GM18867 (cell line): ENCODE measurements at regions not wholly inside any gene's neighbourhood (a gene's known extent, or its start where the extent isn't known, plus 50 kb on each side); places are given as distances from the start of the nearest gene placed in this dataset.

Experiments
- ATAC-seq: cut with Tn5 transposase; IDR thresholded peaks from one replicate; pipeline ENCODE4 v1.9.1; 2021; ENCODE audit warnings: mild to moderate bottlenecking, moderate library complexity; ENCODE audit not compliant: unreplicated experiment

GRCh38 chr12:127075981-127076380 lies 1191.0 kb upstream of the TMEM132C start:
- no peak for ATAC-seq

DNA sequence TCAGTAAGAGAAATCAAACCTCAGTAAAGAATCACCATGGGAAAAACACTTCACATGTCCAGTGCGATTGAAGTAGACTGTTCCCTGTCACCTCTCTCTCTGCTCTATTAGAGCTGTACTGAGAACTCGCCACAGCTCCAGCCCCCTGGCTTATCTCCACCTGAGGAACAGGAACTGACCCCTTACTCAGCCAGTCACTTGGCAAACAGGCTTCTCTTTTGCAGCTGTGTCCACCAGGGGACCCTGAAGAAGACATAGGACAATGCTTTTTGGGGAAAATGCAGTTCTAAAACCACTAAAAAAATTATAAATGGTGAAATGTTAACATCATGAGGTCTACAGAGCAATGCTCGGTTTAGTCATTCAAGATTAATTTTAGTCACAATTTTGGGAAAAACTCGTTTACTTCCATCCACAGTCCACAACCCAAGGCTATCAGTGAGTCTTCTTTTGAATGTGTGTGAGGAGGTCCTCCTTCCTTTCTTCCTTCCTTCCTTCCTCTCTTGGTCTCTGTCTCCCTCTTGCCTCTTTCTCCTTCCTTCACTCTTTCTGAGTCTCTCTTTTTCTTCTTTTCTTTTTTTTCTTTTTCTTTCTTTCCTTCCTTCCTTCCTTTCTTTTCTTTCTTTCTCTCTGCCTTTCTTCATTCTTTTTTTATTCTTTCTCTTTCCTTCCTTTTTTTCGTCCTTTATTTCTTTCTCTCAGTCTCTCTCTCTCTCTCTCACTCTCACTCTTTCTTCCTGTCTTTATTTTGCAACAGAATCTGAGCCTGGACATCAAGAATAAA lies 1189.5 kb upstream of the TMEM132C start:
- no peak for ATAC-seq

DNA sequence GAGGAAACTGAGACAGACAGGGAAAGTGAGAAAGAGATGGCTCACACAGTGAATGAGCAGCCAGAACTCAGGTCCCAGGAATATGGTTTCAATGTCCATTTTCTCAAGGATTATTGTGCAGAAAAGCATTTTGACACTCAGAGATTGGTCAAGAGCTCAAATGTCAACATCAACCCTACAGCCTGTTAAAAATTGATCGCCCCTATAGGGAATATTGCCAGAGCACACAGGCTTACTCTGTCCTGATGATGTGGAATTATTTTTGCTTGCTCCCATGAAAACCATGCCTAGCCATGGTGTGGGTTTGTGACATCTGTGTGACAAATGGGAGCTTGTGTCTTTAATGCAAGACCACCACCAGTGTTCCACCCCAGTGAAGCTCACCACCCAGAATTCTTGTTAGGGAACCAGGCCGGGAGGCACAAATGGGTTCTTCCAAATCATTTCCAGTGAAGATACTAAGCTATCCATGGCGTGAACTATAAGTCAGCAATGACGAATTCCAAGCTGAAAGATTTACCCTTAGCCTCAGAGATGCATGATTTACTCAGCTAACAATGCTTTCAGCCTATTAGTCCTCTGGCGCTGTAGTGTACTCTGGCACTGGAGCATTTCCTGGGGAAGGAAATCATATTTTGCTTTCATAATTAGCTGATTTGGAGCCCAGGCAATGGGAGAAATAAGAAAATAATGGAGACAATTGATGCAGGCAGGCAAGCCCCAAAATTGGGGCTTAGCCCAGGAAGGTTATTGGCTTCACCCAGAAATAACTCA lies 1188.2 kb upstream of the TMEM132C start:
- ATAC-seq: no peak

- ATAC-seq: no peak
Observed at GRCh38 chr12:127079636-127080035, 1187.3 kb upstream of the TMEM132C start.

DNA sequence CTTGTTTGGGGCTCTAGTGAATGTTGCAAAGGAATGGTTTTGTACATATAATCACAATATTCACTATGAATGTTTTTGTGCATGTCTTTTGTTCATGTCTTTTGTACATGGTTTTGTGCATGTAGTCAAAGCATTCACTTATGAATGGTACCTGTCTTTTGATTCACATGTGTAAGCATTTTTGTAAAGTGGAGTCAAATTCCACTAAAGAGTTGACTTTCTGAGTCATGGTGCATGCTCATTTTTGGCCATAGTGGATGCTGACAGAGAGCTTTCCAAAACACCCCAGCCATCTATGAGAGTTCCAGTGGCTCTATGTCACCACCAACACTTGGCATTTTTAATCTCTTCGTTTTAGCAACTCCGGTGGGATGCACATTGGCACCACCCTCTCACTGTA lies 1185.9 kb upstream of the TMEM132C start:
- ATAC-seq: no peak

DNA sequence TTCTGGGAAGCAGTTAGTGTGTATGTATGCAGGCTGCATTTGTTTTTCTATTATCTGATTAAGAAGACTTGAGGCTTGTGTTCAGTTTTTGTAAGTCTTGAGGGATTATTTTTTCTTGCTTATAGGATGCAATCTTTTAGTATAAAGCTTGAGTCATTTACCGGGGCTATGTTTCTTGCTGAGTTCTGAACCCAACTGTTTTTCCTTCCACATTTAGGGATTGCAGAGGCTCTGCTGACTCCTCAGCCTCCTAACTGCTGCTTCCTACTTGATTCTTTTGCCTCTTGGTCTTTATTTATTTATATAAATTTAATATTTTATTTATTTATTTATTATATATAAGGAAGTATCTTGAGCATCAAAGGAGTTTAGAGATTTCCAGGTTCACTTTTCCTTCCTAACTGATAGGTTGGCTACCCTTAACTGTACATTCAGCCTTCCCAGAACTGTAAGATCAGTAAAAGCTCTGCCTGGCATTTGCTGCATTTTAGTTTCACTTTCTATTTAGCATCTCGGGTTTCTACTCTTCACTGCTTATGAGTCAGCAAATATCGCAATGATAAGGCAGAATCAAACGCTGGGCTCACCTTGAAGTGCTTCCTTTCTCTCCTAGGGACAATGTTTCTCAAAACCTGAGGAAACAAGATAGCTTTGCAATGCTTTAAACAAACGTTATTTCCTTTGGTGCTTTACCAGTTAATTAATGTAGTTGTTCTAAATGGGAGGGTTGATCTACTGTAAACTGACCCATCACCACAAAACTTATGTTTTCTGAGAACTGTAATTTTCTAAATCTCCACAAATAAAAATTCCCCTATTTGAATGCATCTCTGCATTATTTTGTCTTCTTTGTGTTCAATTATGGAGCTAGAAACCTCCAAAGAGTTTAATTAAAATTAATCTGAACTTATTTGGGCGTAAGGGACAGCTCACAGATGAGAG lies 1183.7 kb upstream of the TMEM132C start:
- peak; percentile 96 for ATAC-seq

DNA sequence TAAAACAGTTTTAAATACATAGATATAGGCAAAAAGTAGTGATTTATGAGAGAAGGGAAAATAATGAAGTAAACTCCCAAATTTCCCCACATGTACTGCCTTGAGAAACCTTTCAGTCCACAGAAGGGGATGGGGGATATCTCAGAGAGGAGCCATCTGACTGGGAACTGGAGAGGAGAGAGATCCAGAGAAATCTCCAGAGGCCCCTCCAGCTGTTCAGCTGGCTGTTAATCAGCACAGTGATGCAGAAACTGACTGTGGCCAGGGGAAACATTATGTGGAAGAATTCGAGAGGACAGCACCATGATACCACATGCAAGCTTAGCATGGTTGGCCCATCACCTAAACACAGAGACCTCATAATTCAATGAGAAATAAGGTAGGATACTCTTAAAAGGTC lies 1165.9 kb upstream of the TMEM132C start:
- no peak for ATAC-seq

- no peak for ATAC-seq
Observed at GRCh38 chr12:127106041-127106440, 1160.9 kb upstream of the TMEM132C start.

- ATAC-seq: no peak
Observed at GRCh38 chr12:127106697-127107096, 1160.3 kb upstream of the TMEM132C start.

DNA sequence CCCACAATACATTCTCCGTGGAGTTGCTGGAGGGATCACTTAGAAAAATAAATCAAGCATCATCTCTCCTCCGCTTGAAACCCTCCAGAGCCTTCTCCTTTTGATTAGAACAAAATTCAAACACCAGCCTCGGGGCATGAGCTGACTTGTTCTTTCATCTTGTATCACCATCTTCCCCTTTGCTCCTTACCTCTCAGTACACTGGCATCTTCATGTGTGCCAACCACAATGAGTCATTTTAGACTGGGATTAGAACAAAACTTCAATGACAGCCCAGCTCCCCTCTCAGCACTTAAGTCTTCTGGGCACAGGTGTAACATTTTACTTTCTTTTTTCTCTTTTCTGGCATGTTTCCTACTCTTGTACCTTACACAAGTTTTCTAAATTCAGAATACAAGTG lies 1159.2 kb upstream of the TMEM132C start:
- peak; percentile 37 for ATAC-seq

GRCh38 chr12:127108360-127109215 lies 1158.4 kb upstream of the TMEM132C start:
- ATAC-seq: peak; percentile 94

DNA sequence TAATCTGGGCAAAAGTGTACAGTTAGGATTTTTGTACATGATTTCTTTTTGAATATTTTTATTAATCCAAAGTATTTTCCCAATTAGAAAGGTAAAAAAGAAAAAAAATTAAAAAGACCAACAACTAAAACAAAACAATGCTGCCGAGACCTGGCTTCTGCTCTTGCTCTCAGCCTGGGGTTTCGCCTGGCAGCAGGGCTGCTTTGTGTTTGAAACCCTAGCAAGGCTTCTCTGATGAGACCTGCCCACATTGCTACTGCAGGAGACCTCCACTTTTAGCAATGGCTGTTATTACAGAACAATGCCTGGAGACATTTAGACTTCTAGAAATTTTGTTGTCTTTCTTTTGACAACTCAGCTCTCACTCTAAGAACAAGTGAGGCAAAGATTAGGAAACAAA lies 1153.0 kb upstream of the TMEM132C start:
- ATAC-seq: no peak

DNA sequence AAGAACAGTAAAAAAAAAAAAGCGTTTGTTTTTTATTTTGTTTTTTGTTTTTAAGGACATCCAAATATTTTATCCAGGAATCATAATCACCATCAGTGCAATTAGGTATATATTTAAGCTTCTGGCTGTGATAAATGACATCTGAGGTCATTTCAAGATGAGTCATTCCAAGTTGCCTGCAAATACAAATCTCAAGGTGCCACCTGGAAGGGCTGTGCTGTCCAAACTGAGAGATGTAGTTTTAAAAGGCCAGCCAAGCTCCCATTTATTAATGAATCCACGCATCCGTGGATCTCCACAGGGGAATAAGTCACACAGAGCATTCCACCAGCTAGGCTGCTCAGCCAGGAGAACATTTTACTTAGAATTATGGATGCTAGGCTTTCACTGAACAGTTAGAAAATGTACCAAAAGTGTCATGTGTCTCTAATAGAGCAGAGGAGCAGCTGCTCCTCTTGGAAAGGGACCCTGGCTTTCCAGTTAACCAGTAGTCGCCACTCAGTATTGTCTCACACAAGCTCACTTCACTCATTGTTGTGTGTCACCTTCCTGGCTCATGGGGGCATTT lies 1151.4 kb upstream of the TMEM132C start:
- ATAC-seq: no peak

DNA sequence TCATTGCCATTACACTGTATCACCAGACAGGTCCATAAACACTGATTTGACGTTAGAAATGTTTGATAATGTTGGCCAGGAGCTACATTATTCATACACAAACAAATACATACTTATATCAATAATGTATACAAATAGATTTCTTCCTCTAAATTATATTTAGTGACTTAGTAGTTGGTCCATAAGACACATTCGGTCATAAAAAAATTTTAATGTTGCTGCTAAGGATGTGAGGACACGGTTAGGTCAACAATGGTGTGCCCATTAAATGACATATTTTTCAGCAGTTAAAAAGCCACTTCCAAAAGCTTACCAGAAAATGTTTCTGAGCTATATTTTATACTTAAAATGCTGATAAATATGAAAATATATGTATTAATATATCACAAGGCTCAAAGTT lies 1148.7 kb upstream of the TMEM132C start:
- ATAC-seq: no peak

DNA sequence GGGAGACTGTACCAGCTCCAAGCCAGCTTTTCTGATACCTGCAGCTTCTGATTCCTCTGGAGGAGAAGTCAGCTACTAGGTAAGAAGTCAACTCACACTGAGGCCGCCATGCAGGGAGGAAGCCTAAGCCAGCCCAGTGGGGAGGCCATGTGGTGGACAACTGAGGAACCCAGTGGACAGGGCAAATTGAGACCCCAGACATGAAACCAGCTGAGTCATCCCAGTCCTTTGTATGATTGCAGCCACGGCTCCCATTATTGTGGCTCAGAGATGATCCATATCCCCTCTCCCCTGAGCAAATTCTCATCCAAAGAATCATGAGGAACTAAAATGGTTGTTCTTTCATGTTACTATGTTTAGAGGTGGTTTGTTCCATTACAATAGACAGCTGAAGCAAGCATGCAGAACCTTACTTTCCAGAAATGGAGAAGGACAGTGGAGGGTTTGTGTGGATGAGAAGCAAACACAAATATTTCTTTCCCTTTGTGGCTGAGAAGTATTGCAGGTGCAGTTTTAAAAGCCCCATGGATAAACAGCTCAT lies 1147.3 kb upstream of the TMEM132C start:
- ATAC-seq: no peak

DNA sequence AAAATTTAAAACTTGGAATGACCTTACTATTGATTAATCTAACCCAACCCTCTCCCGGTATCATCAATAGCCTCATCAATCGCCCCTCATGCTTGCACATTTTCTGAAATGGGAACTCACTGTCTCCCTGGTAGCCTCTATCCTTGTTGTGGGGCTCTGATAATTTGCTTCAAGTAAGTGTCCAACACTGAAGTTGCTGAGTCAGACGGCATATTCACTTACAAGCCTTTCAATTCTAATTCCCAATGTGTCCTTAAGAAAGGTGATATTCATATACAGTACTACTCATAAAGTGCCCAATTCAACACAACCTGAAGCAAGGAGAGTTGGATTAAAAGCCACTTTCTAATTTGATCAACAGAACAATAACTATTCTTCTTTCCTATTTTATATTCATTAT lies 1146.1 kb upstream of the TMEM132C start:
- ATAC-seq: no peak

GRCh38 chr12:127121494-127122084 lies 1145.4 kb upstream of the TMEM132C start:
- ATAC-seq: no peak

DNA sequence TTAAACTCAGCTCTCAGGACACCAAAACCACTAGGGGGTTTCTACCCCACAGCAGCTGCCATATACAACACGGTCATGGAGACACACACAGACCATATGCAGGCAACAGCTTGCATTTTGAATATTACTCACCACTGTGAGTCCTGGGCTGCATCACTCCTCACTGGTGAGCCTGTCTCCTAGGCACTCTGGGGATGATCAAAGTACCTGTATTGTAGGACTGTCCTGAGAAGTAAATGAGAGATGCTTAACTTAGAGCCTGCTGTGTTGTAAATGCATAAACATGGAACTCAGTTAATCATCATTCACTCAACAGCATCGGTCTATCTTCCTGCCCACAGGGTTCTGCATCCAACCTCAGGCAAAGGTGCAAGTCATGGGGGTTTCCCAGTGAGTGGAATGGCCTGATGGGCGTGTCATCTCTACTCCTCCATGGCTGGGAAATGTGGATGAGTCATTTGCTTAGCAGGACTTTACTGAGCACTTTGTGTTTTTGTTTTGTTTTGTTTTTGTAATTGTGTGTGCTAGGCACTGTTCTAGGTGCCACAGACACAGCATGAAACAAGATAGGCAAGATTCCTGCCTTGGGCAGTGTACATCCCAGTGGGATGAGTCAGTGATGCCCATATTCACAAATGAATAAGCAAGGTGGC lies 1141.2 kb upstream of the TMEM132C start:
- peak; percentile 85 for ATAC-seq

DNA sequence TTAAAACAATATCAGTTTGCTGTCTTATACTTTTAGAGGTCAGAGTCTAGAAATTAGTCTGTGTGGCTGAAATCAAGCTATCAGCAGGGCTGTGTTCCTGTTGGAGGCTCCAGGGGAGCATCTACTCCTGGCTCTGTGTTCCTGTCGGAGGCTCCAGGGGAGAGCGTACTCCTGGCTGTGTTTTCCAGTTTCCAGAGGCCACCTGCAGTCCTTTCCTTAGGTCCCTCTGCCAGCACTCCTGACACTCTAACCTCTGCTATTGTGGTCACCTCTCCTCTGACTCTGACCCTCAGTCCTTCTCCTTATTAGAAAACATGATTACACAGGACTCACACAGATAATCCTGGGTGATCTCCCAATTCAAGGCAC lies 1140.7 kb upstream of the TMEM132C start:
- peak; percentile 16 for ATAC-seq
